Renal cortical epithelial cell (primary cell): ENCODE measurements at regions not wholly inside any gene's neighbourhood (a gene's known extent, or its start where the extent isn't known, plus 50 kb on each side); places are given as distances from the start of the nearest gene placed in this dataset.

Source experiments
- DNase-seq: peaks from one replicate; pipeline ENCODE4 v3.0.0-alpha.2; 2011; ENCODE audit warnings: low read depth

- no peak for DNase-seq
These were observed 461.9 kb upstream of the KLF4 start for GRCh38 chr9:107951511-107951910.

- no peak for DNase-seq
These were observed 459.5 kb upstream of the KLF4 start for GRCh38 chr9:107949061-107949460.

GRCh38 chr9:107948601-107949000 is 459.0 kb upstream of the KLF4 start:
- peak; percentile 68 for DNase-seq

GRCh38 chr9:107948086-107948485 is 458.5 kb upstream of the KLF4 start:
- no peak for DNase-seq

- DNase-seq: no peak
These were observed 457.0 kb upstream of the KLF4 start for GRCh38 chr9:107946364-107947141.

GRCh38 chr9:107945961-107946360 is 456.4 kb upstream of the KLF4 start:
- no peak for DNase-seq

- no peak for DNase-seq
These were observed 455.9 kb upstream of the KLF4 start for GRCh38 chr9:107945493-107945892.

- DNase-seq: no peak
These were observed 454.8 kb upstream of the KLF4 start for GRCh38 chr9:107944387-107944786.

- no peak for DNase-seq
These were observed 454.3 kb upstream of the KLF4 start for GRCh38 chr9:107943901-107944300.

- no peak for DNase-seq
These were observed 453.3 kb upstream of the KLF4 start for GRCh38 chr9:107942856-107943255.

- DNase-seq: no peak
These were observed 452.7 kb upstream of the KLF4 start for GRCh38 chr9:107942291-107942690.

GRCh38 chr9:107940616-107941595 is 451.3 kb upstream of the KLF4 start:
- no peak for DNase-seq

- DNase-seq: no peak
These were observed 449.3 kb upstream of the KLF4 start for GRCh38 chr9:107938801-107939386.

GRCh38 chr9:107935931-107936330 is 446.4 kb upstream of the KLF4 start:
- no peak for DNase-seq

- no peak for DNase-seq
These were observed 443.9 kb upstream of the KLF4 start for GRCh38 chr9:107933516-107933915.

- DNase-seq: no peak
These were observed 443.5 kb upstream of the KLF4 start for GRCh38 chr9:107933097-107933496.

GRCh38 chr9:107932601-107933000 is 443.0 kb upstream of the KLF4 start:
- no peak for DNase-seq

GRCh38 chr9:107932046-107932445 is 442.5 kb upstream of the KLF4 start:
- DNase-seq: peak; percentile 9

GRCh38 chr9:107931071-107931715 is 441.6 kb upstream of the KLF4 start:
- DNase-seq: no peak

- peak; percentile 75 for DNase-seq
These were observed 439.9 kb upstream of the KLF4 start for GRCh38 chr9:107929443-107929842.

- no peak for DNase-seq
These were observed 439.3 kb upstream of the KLF4 start for GRCh38 chr9:107928701-107929371.
